ENCODE measurements at regions not wholly inside any gene's neighbourhood (a gene's known extent, or its start where the extent isn't known, plus 50 kb on each side); places are given as distances from the start of the nearest gene placed in this dataset.

DNA sequence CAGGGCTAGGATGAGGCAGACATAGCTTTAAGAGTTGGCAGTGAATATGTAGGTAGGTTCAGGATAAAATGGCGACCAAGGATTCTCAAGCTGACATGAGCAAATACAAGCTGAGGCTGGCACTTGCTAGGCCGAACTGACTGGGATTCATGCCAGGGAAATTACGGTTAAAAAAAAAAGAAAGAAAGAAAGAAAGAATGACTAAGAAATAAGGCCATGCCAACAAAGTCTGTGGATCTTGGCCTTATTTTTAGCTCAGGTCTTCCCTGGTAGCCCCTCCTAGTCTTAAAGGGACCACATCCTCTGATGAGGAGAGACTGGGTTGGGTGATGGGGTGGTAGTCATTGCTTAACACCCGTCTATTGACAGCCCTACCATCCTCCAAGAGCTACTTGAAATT lies 64.4 kb upstream of the KLHL13 start:
- no peak for DNase-seq (ENCODE audit: low read depth)
- no peak overlapping the region for H3K4me3 ChIP-seq (ENCODE audit: control insufficient read depth, low read depth, low read length)
- TF ChIP-seq, protein P1, sequence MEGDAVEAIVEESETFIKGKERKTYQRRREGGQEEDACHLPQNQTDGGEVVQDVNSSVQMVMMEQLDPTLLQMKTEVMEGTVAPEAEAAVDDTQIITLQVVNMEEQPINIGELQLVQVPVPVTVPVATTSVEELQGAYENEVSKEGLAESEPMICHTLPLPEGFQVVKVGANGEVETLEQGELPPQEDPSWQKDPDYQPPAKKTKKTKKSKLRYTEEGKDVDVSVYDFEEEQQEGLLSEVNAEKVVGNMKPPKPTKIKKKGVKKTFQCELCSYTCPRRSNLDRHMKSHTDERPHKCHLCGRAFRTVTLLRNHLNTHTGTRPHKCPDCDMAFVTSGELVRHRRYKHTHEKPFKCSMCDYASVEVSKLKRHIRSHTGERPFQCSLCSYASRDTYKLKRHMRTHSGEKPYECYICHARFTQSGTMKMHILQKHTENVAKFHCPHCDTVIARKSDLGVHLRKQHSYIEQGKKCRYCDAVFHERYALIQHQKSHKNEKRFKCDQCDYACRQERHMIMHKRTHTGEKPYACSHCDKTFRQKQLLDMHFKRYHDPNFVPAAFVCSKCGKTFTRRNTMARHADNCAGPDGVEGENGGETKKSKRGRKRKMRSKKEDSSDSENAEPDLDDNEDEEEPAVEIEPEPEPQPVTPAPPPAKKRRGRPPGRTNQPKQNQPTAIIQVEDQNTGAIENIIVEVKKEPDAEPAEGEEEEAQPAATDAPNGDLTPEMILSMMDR (IDR thresholded peaks at IDR 0.05; ENCODE audit: control insufficient read depth, insufficient read depth, low read depth, low read length, missing control alignments): no peak

DNA sequence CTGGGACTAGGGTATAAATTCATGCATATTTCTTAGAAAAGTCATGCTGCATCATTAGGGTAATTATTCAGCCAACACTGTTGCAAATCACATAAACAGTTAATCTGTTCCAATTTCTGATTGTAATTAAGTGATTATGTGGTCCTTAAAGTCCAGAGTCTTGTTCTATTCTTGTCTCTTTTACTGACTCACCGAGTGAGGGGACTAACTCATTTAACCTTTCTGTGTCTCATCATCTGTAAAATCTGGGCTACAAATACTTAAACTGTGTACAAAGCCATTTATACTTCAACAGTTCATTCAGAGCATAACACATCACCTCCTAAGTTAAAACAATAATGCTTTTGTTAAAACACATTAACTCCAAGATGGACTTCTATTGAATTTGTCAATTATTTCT lies 65.4 kb upstream of the KLHL13 start:
- DNase-seq (ENCODE audit: low read depth): no peak
- TF ChIP-seq, protein P1 (IDR thresholded peaks at IDR 0.05; ENCODE audit: control insufficient read depth, insufficient read depth, low read depth, low read length, missing control alignments): no peak
- H3K4me3 ChIP-seq (ENCODE audit: control insufficient read depth, low read depth, low read length): no peak overlapping the region

DNA sequence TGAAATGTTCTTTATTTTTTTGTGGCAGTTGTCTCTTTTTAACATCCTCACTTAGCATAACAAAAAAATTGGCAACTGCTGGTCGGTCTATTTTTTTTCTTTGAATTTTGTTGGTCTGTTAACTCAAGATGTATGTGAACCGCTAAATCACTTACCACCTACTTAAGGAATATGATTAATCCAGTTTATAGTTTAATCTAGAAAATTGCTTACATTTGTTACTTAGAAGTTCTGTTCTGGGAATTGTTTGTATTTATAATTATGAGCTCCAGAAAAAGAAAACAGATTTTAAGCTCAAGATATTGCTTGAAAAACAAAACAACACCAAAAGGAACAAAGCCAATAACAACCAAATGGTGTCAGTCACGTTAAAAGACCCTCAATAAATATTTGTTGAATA lies 66.1 kb upstream of the KLHL13 start:
- H3K4me3 ChIP-seq (ENCODE audit: control insufficient read depth, low read depth, low read length): no peak overlapping the region
- TF ChIP-seq, protein P1 (IDR thresholded peaks at IDR 0.05; ENCODE audit: control insufficient read depth, insufficient read depth, low read depth, low read length, missing control alignments): no peak
- no peak for DNase-seq (ENCODE audit: low read depth)

DNA sequence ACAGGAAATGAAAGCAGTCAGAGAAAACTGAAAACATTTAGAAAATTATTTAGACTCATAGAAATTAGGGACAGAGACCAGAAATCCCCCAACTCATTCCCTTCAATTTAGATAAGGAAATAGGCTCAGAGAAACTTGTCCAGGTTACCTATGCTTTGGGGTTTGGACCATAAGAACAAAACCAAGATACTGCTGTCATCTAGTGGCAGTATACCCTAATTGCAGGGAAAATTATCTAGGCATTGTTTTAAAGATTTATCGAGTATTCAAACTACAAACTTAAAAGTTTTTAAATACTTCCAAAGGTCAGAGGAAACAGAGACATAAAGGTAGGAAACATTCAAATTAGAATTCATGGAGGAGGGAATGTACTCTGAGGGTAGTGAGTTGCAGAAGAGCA lies 67.0 kb upstream of the KLHL13 start:
- H3K4me3 ChIP-seq (ENCODE audit: control insufficient read depth, low read depth, low read length): no peak overlapping the region
- TF ChIP-seq, protein P1 (IDR thresholded peaks at IDR 0.05; ENCODE audit: control insufficient read depth, insufficient read depth, low read depth, low read length, missing control alignments): no peak
- DNase-seq (ENCODE audit: low read depth): no peak

DNA sequence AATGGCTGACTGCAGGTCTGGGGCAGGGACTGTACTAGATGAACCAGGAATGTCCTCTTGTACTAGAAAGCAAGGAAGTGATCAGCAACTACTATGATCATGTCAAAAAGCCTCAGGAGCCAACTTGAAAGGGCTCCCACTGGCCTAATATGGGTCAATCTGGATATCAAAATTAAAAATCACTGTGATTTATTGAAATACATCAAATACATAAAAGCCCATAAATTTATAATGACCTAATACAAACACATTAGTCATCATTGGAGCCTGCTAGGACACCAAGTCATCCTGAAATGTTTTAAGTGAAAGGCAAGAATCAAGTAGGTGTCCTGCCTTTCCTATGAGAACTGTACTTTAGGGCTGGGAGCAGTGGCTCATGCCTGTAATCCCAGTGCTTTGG lies 70.5 kb upstream of the KLHL13 start:
- H3K4me3 ChIP-seq (ENCODE audit: control insufficient read depth, low read depth, low read length): no peak overlapping the region
- TF ChIP-seq, protein P1 (IDR thresholded peaks at IDR 0.05; ENCODE audit: control insufficient read depth, insufficient read depth, low read depth, low read length, missing control alignments): no peak
- DNase-seq (ENCODE audit: low read depth): no peak

DNA sequence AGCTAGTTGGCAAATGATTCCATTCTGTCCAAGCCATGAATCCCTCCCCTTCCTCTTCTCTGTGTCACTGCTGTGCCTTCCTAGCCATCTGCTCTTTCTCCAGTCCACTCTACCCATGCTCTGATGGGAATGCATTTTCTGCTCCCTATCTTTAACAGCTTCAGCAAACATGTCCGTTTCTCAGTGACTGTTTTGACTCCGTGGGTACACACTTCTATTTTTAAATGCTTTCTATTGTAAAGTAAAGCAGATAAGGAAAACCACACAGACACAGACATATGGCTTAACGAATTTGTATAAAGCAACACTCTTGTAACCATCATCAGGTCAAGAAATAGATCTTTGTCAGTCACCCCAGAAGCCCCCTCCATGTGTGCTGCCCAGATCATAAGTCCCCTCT lies 72.4 kb upstream of the KLHL13 start:
- no peak for DNase-seq (ENCODE audit: low read depth)
- TF ChIP-seq, protein P1 (IDR thresholded peaks at IDR 0.05; ENCODE audit: control insufficient read depth, insufficient read depth, low read depth, low read length, missing control alignments): no peak
- no peak overlapping the region for H3K4me3 ChIP-seq (ENCODE audit: control insufficient read depth, low read depth, low read length)

DNA sequence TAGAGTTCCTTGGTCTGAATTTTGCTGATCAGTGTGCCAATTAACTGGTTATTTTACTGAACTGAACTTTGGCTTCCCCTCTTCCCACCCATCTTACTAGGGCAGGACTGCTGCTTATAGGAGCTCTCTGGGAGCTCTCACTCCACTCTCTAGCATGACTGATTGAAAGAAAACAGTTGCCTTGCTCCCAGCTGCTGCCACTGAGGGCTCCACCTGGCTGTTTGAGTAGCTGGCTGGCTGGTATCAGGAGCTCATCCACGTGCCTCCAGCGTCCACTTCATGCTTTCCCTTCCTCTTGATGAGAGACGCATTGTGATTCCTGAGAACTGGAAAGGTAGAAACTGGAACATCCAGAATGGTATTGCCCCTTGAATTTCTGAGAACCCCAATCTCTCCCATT lies 73.0 kb upstream of the KLHL13 start:
- H3K4me3 ChIP-seq (ENCODE audit: control insufficient read depth, low read depth, low read length): no peak overlapping the region
- DNase-seq (ENCODE audit: low read depth): no peak
- TF ChIP-seq, protein P1 (IDR thresholded peaks at IDR 0.05; ENCODE audit: control insufficient read depth, insufficient read depth, low read depth, low read length, missing control alignments): no peak
